HEK293 (cell line): ENCODE measurements at regions not wholly inside any gene's neighbourhood (a gene's known extent, or its start where the extent isn't known, plus 50 kb on each side); places are given as distances from the start of the nearest gene placed in this dataset.

Source experiments
- BCL11A ChIP-seq: fragments of 450-650 bp; formaldehyde crosslinking; IDR thresholded peaks from 2 replicates; pipeline ENCODE4 v1.5.1; 2016; ENCODE audit warnings: low read depth, missing biosample characterization, missing genetic modification characterization
- CTCF ChIP-seq: fragments of 450-650 bp; formaldehyde crosslinking; IDR thresholded peaks from 2 replicates; pipeline ENCODE4 v1.5.1; 2016; ENCODE audit warnings: missing biosample characterization, missing genetic modification characterization
- PBX3 ChIP-seq: sonication (generic); formaldehyde crosslinking; IDR thresholded peaks from 2 replicates; pipeline ENCODE4 v1.8.1; 2022; ENCODE audit warnings: mild to moderate bottlenecking, moderate library complexity, missing genetic modification reagents
- ZNF175 ChIP-seq: fragments of 450-650 bp; formaldehyde crosslinking; IDR thresholded peaks from 2 replicates; pipeline ENCODE4 v1.5.1; 2016; ENCODE audit warnings: missing biosample characterization, missing genetic modification characterization

GRCh38 chr15:95121191-95121590 is 889.8 kb downstream of the MCTP2 start:
- TF ChIP-seq CTCF (no peak), PBX3 (CRISPR knock-in tag) (no peak), BCL11A (no peak), ZNF175 (tag by site-specific recombination) (no peak)
